ENCODE measurements at regions not wholly inside any gene's neighbourhood (a gene's known extent, or its start where the extent isn't known, plus 50 kb on each side); places are given as distances from the start of the nearest gene placed in this dataset.

- Mint-ChIP-seq H3K27ac (ENCODE audit: unreplicated experiment) (no peak overlapping the region), H3K4me3 (no peak overlapping the region), H3K4me1 (peaks cover 24% of the 10 kb centered on the region), H3K36me3 (ENCODE audit: low read depth) (no peaks in the 10 kb centered on the region), H3K27me3 (ENCODE audit: low read depth) (no peaks in the 10 kb centered on the region), H3K9me3 (peaks cover 3% of the 10 kb centered on the region)
- no peak for TF ChIP-seq CTCF (conservative IDR thresholded peaks at IDR 0.05)
- DNase-seq (ENCODE audit: low read depth, low spot score), result no peak
Observed at GRCh38 chr9:99559776-99560175, 261.9 kb upstream of the NR4A3 start.

GRCh38 chr9:99560561-99560960 lies 261.1 kb upstream of the NR4A3 start:
- TF ChIP-seq CTCF (conservative IDR thresholded peaks at IDR 0.05), result no peak
- H3K4me1 Mint-ChIP-seq, result peaks cover 27% of the 10 kb centered on the region
- no peak overlapping the region for H3K4me3 Mint-ChIP-seq
- no peaks in the 10 kb centered on the region for H3K36me3 Mint-ChIP-seq (ENCODE audit: low read depth)
- DNase-seq (ENCODE audit: low read depth, low spot score), result no peak
- H3K27ac Mint-ChIP-seq (ENCODE audit: unreplicated experiment), result no peak overlapping the region
- peaks cover 3% of the 10 kb centered on the region for H3K9me3 Mint-ChIP-seq
- H3K27me3 Mint-ChIP-seq (ENCODE audit: low read depth), result no peaks in the 10 kb centered on the region

GRCh38 chr9:99561509-99561917 lies 260.2 kb upstream of the NR4A3 start:
- Mint-ChIP-seq H3K9me3 (peaks cover 3% of the 10 kb centered on the region), H3K4me3 (no peak overlapping the region), H3K4me1 (peaks cover 21% of the 10 kb centered on the region), H3K27ac (ENCODE audit: unreplicated experiment) (no peak overlapping the region), H3K36me3 (ENCODE audit: low read depth) (no peaks in the 10 kb centered on the region), H3K27me3 (ENCODE audit: low read depth) (no peaks in the 10 kb centered on the region)
- no peak for DNase-seq (ENCODE audit: low read depth, low spot score)
- TF ChIP-seq CTCF (conservative IDR thresholded peaks at IDR 0.05), result no peak

GRCh38 chr9:99561961-99562565 lies 259.6 kb upstream of the NR4A3 start:
- Mint-ChIP-seq H3K27ac (ENCODE audit: unreplicated experiment) (no peak overlapping the region), H3K36me3 (ENCODE audit: low read depth) (no peaks in the 10 kb centered on the region), H3K9me3 (peaks cover 3% of the 10 kb centered on the region), H3K27me3 (ENCODE audit: low read depth) (no peaks in the 10 kb centered on the region), H3K4me3 (no peak overlapping the region), H3K4me1 (peaks cover 15% of the 10 kb centered on the region)
- no peak for TF ChIP-seq CTCF (conservative IDR thresholded peaks at IDR 0.05)
- no peak for DNase-seq (ENCODE audit: low read depth, low spot score)

GRCh38 chr9:99563364-99563763 lies 258.3 kb upstream of the NR4A3 start:
- Mint-ChIP-seq H3K9me3 (peaks cover 3% of the 10 kb centered on the region), H3K4me3 (no peak overlapping the region), H3K27ac (ENCODE audit: unreplicated experiment) (no peak overlapping the region), H3K4me1 (peaks cover 6% of the 10 kb centered on the region), H3K36me3 (ENCODE audit: low read depth) (no peaks in the 10 kb centered on the region), H3K27me3 (ENCODE audit: low read depth) (no peaks in the 10 kb centered on the region)
- no peak for DNase-seq (ENCODE audit: low read depth, low spot score)
- peak; percentile 20 for TF ChIP-seq CTCF (conservative IDR thresholded peaks at IDR 0.05)

All from neural crest cell (in vitro differentiated cells).